ENCODE measurements at regions not wholly inside any gene's neighbourhood (a gene's known extent, or its start where the extent isn't known, plus 50 kb on each side); places are given as distances from the start of the nearest gene placed in this dataset.

- TF ChIP-seq BRCA1 (IDR thresholded peaks at IDR 0.05; ENCODE audit: low read depth, low read length) (no peak), RNF2 (IDR thresholded peaks at IDR 0.05; ENCODE audit: borderline replicate concordance, low read depth, low read length, missing control alignments, poor library complexity, severe bottlenecking) (no peak), SP4 (IDR thresholded peaks at IDR 0.05; ENCODE audit: low read length) (no peak)
Measured at GRCh38 chr12:131383741-131384543, 326.9 kb upstream of the SFSWAP start (continued).

Data from H1 (cell line).